Inflammatory macrophage treated with lipopolysaccharide for 1 hour (primary cell): ENCODE measurements at regions not wholly inside any gene's neighbourhood (a gene's known extent, or its start where the extent isn't known, plus 50 kb on each side); places are given as distances from the start of the nearest gene placed in this dataset.
A peak's percentile ranks its signal among the peaks of the same experiment; 100 is the strongest.
"Not testable (repeated sequence)": the region's sequence is repeated elsewhere in the genome, so short reads cannot be mapped to it uniquely, and the experiment has no call there.

Experiments used
- DNase-seq, 2 donors: peaks; one replicate each; pipeline ENCODE4 v3.0.0-alpha.2; 2020 to 2022

- no peak for DNase-seq
Measured at GRCh38 chr7:65453341-65454030, 79.8 kb downstream of the ZNF92 start.

DNA sequence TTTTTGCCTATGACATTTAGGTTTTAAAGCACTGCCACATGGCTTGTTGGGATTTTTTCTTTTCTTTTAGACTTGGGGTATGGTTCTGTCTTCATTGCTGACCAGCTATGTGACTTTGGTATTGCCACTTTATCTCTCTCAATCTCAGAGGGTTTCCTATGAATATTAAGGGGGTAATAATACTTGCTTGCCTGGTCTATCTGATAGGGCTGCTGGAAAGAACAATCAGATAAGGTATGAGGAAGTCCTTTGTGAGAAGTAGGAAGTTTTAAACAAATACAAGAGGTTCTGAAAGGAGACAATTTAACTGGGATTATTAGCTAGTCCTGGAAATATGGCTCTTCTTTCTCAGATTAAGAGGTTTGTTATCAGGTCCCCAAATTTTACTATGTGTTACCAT lies 80.8 kb downstream of the ZNF92 start:
- no peak for DNase-seq

DNA sequence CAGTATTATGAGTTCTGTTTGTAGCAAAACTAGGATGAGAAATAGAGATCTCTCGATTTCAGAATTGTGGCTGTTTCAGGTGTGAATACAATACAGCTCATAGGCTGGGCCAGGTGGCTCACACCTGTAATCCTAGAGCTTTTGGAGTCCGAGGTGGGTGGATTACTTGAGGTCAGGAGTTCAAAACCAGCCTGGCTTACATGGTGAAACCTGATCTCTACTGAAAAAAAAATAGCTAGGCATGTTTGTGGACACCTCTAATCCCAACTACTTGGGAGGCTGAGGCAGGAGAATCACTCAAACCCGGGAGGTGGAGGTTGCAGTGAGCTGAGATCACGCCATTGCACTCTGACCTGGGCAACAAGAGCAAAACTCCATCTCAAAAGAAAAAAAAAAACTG lies 81.4 kb downstream of the ZNF92 start:
- not testable (repeated sequence) for DNase-seq

DNA sequence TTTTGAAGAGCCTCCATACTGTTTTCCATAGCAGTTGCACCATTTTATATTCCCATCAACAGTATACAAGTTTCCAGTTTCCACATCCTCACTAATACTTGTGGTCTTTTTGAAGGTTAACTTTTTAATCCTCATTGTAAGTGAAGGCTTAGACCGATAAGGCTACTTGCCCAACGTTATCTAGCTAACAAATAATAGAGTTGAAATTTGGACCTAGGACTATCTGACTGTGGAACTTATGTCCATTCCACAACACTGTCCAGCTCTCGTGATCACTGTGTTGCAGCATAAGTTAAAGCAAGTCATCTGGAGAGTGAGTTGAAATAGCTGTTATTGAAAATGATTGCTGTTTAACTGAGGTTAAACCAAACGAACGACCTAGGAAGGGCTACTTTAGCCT lies 84.0 kb downstream of the ZNF92 start:
- no peak for DNase-seq

- DNase-seq, result no peak
Measured at GRCh38 chr7:65459438-65459837, 85.8 kb downstream of the ZNF92 start.

GRCh38 chr7:65462148-65462716 lies 88.6 kb downstream of the ZNF92 start:
- DNase-seq, result no peak

DNA sequence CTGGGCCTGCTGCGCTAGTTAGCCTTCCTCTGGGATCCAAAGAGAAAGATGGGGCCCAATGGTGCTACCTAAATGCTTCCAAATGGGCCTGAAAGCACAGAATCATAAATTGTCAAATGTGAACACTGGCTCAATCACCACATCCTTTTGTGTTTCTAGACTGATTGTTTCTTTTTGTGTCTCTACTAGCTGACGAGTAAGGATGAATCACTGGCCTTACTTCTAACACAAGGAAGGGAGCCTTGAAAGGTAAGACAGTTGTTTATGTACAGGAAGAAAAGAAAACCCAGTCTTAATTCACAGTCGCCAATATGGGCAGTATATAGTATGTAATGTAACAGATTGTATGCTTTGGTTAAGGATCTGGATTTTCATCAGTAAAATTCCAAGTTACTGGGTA lies 89.5 kb downstream of the ZNF92 start:
- DNase-seq, result no peak

DNA sequence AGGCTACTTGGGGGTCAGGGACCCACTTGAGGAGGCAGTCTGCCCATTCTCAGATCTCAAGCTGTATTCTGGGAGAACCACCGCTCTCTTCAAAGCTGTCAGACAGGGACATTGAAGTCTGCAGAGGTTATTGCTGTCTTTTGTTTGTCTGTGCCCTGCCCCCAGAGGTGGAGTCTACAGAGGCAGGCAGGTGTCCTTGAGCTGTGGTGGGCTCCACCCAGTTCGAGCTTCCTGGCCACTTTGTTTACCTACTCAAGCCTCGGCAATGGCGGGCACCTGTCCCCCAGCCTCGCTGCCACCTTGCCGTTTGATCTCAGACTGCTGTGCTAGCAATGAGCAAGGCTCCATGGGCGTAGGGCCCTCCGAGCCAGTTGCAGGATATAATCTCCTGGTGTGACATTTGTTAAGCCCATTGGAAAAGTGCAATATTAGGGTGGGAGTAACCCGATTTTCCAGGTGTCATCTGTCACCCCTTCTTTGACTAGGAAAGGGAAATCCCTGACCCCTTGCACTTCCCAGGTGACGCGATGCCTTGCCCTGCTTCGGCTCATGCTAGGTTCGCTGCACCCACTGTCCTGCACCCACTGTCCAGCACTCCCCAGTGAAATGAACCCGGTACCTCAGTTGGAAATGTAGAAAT lies 96.4 kb downstream of the ZNF92 start:
- DNase-seq, result not testable (repeated sequence)

DNA sequence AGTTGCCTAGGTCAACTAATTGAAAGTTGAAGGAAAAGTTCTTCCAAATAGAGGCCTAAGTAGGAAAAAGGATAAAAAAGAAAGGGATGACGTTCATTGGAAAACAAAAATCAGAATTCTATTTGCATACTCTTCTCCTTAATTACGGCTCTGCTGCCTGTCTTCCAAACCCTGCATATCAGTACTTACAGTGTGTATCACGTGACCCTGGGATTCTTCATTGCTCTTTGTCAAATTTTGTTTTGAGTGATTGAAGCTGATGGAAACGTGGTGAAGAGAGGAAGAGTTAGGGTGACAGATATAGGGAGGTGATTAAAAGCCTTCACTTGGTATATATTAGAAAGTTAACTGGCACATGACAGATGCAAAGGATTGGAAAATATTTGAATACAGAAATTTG lies 97.9 kb downstream of the ZNF92 start:
- DNase-seq, result no peak

DNA sequence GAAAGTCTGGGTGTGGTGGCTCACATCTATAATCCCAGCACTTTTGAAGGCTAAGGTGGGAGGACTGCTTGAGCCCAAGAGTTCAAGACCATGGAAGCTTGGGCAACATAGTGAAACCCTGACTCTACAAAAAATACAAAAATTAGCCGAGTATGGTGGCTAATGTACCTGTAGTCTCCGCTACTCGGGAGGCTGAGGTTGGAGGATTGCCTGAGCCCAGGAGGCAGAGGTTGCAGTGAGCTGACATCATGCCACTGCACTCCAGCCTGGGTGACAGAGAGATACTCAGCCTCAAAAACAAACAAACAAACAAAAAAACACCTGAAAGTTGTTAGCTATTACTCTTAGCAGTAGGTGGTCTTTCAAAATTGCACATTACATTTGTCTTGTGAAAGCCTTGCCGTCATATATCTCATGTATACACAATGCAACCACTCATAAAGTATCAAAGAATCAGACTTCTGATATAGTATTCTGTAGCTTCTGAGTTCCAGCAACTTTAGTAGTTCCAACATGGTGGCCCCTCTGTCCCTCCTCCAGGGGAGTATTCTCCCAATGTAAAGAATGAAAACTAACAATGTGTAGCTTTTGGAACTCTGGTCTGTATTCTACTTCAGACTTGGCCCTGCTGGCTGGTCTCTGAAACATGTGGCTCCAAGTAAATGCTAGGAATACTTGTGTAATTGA lies 101.5 kb downstream of the ZNF92 start:
- no peak for DNase-seq

GRCh38 chr7:65475734-65476319 lies 102.2 kb downstream of the ZNF92 start:
- DNase-seq, result no peak

GRCh38 chr7:65477326-65477725 lies 103.7 kb downstream of the ZNF92 start:
- DNase-seq, result no peak

- DNase-seq, result no peak
Measured at GRCh38 chr7:65489260-65489767, 115.7 kb downstream of the ZNF92 start.

DNA sequence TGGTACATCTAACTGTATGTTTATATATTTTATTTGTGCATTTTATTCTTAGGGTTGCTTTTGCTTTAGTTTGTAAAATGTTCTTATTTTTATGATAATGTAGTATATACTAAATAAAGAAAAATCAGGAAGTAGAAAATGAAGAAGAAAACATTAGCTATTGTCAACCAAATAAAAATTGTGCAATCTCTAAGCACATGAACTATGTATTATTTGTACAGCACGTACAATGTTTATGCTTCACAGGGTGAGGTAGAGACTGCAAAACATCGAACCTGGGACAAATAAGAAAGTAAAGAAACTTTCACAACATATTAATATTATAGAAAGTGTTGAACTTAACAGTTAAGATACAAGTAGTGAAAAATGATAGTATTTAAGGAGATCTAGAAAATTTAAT lies 123.0 kb downstream of the ZNF92 start:
- not testable (repeated sequence) for DNase-seq

DNA sequence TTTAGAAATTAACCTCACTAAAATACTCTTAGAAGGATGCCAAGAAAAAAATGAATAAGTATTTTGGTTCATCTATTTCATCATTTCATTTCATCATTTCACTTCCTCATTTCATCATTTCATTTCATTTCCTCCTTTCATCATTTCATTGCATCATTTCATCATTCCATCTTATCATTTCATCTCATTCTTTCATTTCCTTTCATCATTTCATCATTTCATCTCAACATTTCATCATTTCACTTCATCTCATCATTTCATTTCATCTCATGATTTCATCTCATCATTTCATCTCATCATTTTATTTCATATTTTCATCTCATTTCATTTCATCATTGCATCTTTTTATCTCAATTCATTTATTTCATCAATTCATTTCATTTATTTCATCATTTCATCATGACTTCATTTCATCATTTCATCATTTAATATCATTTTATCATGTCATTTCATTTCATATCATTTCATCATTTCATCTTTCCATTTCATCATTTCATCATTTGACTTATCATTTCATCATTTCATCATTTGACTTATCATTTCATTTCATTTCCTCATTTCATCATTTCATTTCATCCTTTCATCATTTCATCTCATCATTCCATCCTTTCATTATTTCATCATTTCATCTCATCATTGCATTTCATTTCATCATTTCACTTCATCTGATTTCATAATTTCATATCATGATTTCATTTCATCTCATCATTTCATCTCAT lies 129.9 kb downstream of the ZNF92 start:
- peak in 1 of 2 donors; percentile 0 for DNase-seq

- not testable (repeated sequence) for DNase-seq
Measured at GRCh38 chr7:65504504-65505319, 131.1 kb downstream of the ZNF92 start.

GRCh38 chr7:65505320-65505633 lies 131.6 kb downstream of the ZNF92 start:
- DNase-seq, result not testable (repeated sequence)

DNA sequence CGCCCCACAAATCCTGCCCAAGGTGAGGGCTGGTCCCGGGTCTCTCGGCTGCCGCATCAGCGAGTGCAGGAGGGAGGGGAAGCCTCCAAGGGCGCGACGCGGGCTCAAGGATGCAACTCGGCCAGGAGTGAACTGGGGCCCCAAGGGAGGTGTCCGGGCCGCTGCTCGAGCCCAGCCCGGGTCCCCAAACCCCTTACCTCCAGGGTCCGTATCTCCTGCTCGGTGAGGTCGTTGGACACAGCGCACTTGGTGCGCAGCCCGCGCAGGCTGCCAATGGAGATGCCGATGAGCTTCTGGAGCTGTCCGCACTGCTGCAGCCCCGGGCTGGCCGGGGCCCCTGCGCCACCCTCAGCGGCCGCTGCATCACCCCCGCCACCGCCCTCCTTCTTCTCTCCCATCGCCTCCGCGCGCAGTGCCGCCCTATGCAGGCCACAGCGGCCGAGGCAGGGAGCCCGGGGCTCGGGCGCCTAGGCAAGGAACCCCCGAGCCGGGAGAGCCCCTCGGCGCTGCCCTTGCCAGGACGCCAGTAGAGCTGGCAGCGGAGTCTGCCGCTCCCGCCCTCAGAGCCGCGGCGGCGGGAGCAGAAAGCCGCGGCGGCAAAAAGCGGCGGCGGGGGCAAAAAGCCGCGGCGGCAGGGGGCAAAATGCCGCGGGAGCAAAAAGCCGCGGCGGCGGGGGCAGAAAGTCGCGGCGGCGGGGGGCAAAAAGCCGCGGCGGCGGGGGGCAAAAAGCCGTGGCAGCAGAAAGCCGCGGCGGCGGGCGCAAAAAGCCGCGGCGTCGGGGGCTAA lies 135.1 kb downstream of the ZNF92 start:
- not testable (repeated sequence) for DNase-seq

GRCh38 chr7:65509368-65510186 lies 135.9 kb downstream of the ZNF92 start:
- DNase-seq, result peak in 1 of 2 donors; percentile 1

DNA sequence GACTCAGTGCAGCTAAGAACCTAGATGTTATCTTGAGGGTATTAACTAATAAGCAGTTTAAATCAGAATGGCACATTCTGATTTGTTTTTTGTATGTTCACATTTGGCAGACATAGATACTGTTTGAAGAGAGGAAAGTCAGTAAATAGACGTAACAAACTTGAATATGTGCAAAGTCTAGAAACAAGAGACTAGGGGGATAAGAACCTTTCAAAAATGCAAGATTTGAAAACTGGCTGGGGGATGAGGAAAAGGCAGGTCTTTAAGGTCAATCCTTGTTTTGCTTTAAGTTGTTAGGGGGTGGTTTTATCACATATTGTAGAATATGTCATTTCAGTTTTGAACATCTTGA lies 136.5 kb downstream of the ZNF92 start:
- DNase-seq, result peak in 1 of 2 donors; percentile 0
